ENCODE measurements at regions not wholly inside any gene's neighbourhood (a gene's known extent, or its start where the extent isn't known, plus 50 kb on each side); places are given as distances from the start of the nearest gene placed in this dataset.
"Not testable (repeated sequence)": the region's sequence is repeated elsewhere in the genome, so short reads cannot be mapped to it uniquely, and the experiment has no call there.

DNA sequence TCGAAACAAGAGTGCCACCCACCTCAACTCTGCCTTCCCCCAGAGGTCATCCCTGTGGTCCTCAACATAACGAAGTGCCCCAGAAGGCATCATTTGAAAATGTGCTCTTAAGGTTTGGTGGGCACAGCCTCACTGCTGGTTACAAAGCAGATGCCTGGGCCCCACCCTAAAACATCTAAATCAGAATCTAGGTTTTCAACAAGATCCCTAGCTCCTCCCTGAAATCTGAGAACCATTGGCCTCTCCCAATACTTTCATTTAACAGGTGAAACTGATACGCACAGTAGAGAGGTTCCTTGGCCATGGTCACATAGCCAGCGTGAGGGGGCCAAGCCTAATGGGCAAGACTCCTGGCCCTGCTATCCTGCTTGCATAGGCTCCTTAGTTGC is 376.2 kb upstream of the CLINT1 start:
- DNase-seq = no peak

DNA sequence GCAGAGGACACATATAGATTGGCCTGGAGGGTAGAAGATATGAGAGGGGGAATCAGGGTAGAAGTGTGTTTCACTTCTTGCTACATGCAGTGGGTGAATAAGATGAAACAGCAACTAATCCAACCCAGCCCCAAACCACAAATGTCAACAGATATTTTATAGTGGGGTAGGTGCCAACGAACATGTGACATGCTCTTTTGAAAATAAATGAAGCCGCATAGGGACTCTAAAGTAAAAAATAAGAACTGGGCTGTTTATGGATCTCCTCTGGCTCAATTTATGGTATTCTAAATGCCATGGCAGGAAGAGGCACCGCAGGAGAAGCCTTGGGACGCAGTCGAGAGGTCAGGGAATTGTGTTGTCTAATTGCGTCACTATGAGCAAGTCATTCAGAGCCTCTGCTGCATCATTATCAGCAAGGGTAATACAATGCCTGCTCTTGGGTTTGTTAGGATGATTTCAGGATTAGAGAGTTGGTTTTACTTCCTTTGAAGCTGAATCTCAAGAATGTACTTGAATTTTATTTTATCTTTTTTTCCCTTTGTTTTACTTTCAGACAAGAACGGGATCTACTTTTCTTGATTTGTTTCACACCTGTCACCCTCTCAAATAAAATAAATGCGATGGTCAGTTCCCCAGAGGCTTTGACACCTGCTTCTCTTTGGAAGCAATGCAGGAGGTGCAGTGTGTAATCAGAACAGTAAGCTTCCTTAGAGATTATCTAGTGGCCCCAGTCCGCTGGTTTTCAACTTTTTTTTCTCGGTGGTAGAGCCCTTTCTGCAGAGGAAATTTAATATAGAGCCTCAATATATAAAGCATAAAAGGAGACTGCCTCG is 375.6 kb upstream of the CLINT1 start:
- DNase-seq = peak; percentile 22

- DNase-seq = no peak
These were observed 374.9 kb upstream of the CLINT1 start for GRCh38 chr5:158233735-158234322.

DNA sequence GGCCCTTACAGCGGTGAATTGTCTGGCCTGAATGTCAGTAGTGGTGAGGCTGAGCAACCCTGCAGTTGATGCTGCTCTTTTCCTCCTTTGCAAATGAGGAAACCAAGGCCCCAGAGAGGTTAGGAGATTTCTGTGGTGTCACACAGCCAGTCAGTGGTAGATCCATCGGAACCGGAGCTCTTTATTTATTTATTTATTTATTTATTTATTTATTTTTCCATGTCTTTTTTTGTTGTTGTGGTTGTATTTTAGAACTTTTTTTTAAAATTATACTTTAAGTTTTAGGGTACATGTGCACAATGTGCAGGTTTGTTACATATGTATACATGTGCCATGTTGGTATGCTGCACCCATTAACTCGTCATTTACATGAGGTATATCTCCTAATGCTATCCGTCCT is 368.4 kb upstream of the CLINT1 start:
- not testable (repeated sequence) for DNase-seq

DNA sequence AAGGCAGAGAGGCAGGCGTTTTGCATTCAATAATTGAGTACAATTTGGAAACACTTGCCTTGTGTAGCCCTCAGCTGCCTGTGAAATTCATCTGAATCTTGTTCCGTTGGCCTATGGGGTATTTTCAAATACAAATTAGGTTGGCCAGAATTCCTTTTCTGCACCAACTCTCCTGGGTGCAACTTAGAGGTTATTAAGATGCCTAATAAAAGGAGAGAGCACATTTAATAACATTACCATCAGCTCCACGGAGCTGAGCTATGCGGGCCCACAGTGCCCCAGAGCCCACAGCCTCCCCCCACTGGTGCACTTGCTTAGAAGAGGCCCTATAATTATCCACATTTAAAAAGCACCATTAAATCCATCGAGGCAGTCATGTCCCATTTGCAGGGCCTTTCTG is 367.6 kb upstream of the CLINT1 start:
- no peak for DNase-seq

DNA sequence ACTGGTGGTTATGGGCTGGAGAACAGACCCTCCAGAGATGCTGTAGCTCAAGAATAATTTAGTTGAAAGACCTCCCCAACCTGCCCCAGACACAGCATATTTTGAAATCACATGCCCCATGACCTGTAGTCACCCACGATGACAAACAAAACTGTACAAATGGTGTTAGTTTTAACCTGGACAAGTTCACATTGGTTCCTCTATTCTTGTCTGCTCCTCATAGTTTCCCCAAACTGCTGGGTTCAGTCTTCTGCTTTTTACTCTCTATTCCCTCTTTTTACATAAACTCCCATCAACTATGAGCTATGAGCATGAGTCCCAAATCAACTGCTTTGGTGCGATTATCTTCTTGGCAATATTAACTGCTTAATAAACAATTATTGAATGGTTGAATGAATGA is 365.3 kb upstream of the CLINT1 start:
- DNase-seq = no peak

DNA sequence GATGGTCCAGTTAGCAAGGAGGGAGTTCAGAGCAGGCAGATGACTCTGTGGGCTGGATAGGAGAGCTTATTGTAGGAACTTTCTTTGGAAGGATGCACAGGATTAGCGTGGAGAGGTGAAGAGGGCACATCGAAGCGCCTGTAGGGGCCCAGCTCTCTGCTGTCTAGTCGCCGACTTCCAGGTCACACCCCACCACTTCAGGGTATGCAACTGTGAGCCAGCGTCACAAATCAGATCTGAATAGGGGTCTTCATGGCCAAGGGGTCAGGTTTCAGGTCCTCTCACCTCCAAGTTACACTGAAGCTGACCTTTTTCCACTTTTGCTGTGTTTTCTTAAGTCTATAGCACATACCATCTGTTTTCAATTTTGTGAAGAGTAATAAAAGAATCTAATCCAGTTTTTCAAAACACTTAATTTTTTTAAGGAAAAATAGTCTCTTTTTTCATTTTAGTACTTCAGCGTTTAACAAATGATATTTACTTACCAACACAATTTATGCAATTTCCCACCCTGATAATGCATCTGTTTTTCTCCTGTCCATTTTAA is 364.2 kb upstream of the CLINT1 start:
- no peak for DNase-seq

DNA sequence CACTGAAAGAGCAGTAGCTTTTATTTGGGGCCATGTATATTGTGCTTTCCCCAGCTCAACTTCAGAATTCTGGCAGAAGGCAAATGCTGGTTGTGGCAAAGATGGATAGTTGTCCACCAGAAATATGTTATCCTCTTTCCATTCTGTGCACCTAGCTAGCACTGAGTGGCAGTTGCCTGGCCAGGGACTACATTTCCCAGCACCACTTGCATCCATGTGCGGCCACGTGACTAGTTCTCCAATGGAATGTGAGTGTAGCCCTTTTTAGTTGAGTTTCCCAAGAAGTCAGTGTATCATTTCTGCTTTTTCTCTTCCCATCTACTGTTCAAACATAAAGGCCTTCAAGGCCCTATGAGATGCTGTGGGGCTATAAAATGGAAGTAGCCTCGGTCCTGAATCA is 354.0 kb upstream of the CLINT1 start:
- no peak for DNase-seq

DNA sequence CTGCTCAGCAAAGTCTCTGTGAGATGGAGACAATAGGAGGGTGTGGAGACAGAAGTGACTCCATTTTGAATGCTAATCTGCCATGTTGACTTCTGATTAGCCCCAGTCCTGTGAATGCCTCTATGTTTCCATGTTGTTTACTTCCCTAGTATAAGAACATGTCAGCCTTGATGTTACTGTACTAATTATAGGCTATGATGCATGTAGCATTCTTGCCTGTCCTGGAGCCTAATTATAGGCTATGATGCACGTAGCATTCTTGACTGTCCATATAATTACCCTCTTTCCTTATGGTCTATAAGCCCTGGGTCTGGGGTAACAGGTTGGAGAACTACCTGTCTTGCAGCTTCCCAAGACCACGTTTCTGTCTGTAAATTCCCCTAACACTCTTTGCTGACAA is 353.3 kb upstream of the CLINT1 start:
- DNase-seq = no peak

DNA sequence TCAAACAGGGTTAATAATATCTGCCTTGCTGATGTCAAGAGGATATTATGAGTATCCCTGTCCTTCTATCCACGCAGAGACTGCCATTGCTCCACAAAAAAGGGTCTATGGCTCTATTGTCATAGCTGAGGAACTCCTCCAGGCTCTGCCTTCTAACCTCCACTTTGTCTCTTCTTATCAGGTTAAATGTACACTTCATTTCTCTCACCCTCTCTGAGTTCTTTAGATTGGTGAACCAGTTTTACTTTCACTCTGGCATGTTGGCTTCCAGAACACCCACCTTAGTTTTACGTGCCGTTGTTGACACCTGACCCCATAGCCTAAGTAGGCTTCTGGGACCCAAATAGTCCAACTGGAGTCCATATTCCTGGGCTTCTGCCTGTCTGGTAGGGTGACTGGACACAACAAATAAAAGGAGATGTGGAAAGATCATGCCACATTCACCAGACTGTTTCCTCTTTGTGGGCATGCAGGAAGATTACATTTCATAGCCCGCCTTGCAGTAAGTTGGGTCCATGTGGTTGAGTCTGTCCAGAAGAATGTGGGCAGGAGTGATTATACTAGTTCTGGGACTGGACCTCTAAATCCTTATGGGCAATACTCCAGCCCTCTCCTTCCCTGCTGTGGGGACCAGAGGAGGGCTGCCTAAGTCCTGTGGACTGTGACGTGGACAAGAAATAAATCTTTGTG is 350.4 kb upstream of the CLINT1 start:
- no peak for DNase-seq

DNA sequence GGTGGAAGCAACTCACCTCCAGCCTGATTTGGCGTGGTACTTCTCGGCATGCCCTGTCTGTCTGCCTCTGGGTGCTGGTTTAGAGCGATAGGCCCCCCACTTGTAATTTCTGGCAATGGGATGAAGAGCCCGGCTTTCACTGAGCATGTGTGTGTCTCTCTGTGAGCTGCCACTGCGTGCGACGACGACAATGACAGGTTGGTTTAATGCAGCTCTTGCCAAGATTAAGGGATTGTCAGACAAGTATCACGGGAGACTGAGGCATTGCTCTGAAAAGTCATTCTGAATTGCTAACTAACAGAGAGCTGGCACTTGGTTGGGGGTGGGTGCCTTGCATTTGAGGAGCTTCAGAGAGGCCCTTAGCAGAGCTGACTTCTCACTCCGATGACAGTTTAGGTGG is 348.8 kb upstream of the CLINT1 start:
- no peak for DNase-seq

GRCh38 chr5:158205992-158206391 is 347.0 kb upstream of the CLINT1 start:
- DNase-seq = no peak

GRCh38 chr5:158203261-158203660 is 344.3 kb upstream of the CLINT1 start:
- DNase-seq = peak; percentile 35

DNA sequence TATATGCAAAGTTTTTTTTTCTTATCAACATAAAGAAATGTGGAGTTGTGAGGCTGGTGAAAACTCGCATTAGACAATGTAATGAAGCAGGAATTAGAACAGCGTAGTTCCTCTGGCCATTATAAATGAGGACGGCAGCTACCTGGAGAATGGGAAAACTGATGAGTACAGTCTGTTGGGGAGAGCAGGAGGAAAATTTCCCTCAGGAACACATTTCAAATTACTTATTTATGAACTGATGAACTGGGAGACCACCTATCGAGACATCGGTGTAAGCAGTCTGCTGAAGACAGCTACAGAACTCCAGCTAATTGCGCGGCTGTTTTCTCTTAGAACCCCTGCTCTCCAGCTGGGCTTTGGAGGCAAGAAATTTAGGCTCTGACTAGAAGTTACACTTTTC is 343.9 kb upstream of the CLINT1 start:
- DNase-seq = no peak

DNA sequence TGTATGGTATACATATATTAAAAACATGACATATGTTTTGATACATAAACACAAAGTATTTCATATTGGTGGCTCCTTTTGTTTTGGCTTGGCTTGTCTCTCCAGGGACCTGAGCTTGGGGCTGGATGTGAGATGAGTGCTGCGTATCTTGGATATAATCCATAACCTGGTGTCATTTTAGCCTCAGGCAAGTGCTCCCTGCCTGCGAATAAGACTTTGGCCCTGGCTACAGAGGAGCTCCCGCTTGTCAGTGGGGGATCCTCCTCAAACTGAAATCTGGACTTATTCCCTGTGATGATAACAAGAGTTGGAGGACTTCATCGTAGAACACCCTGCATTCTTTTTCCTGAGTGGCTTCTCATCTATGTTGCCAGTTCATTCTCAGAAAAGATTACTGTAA is 341.7 kb upstream of the CLINT1 start:
- no peak for DNase-seq

DNA sequence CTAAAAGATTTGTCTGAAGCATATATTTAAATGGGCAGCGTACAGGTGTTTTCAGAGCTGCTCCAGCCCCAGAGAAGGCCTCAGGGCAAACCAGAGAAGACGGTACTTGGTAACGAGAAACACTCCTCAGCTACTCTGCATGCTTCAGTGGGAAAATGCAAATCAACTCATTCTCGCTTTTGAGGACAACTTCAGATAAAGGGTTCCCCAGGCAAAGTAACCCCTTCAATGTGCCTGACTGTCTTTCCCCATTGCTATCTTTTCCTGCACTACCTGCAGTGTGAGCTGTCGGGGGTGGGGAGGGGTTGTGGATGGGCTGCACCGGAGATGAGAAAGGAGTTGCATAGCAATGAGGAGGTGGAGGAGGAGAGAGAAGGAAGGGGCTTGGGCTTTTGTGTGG is 339.7 kb upstream of the CLINT1 start:
- no peak for DNase-seq

GRCh38 chr5:158195416-158196210 is 336.7 kb upstream of the CLINT1 start:
- DNase-seq = no peak

GRCh38 chr5:158194561-158194976 is 335.6 kb upstream of the CLINT1 start:
- DNase-seq = peak; percentile 22

GRCh38 chr5:158193395-158193794 is 334.4 kb upstream of the CLINT1 start:
- DNase-seq = not testable (repeated sequence)

DNA sequence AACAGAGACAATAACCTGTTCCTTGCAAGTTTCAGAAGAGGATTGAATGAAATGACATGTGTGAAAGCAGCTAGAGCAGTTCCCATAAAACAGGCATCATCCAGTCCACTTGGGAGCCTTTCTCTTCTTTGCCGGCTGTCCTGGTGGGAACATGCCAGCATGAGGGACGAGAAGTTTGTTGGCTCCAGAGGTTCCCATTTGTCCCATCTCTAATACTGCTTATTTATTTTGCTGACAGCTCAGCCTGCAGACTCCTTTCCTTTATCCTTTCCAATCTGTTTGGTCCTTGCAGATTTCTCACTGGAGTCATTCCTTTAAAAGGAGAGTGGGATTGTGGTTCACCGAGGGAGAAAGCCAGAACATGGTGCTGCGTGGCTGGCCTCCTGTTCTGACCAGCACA is 321.5 kb upstream of the CLINT1 start:
- DNase-seq = no peak

DNA sequence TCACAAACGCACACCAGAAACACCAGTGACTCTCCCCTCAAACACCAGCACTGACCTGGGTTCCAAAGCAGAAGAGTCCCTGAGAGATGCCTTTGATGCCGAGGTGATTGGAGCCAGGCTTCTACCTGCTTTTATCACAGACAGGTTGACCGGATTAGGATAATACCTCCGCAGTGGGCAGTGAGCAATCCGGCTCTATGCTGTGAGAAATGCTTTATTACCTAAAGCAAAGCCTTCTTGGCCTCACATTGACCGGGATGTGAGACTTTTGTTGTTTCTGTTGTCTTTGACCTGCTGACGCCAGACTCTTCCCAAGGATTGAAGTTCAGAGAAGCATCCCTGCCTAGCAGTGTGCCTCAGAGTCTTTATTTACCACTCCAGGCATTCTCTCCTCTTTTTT is 320.3 kb upstream of the CLINT1 start:
- DNase-seq = no peak

DNA sequence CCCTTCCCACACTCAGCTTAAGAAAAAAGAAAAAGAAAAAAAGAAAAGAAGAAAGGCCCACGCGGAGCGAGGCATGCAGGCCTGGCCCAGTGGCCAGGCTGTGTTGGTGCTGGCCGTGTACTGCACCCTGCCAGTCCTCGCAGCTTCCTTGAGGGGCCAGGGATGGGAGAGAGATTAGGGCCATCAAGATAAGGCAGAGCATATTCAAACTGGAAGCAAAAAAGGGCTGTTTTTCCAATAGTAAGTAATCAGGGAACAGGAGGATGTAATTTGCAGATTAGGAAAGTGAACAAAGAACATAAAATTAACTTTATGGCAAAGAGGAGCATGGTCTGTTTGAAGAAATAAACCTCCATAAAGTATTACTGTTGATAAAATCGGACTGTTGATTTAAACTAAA is 319.6 kb upstream of the CLINT1 start:
- DNase-seq = no peak

GRCh38 chr5:158177146-158177545 is 318.2 kb upstream of the CLINT1 start:
- no peak for DNase-seq

Data from RPMI8226 (cell line).